GM12874 (cell line): ENCODE measurements at regions not wholly inside any gene's neighbourhood (a gene's known extent, or its start where the extent isn't known, plus 50 kb on each side); places are given as distances from the start of the nearest gene placed in this dataset.

ENCODE experiments used
- CTCF ChIP-seq: IDR thresholded peaks from 2 replicates; pipeline ENCODE4 v1.5.1; 2011; ENCODE audit warnings: low read depth, mild to moderate bottlenecking, control low read depth, low read length, moderate library complexity; ENCODE audit not compliant: insufficient read depth

GRCh38 chr12:17642340-17642650 lies 447.7 kb downstream of the RERGL start:
- no peak for TF ChIP-seq CTCF

DNA sequence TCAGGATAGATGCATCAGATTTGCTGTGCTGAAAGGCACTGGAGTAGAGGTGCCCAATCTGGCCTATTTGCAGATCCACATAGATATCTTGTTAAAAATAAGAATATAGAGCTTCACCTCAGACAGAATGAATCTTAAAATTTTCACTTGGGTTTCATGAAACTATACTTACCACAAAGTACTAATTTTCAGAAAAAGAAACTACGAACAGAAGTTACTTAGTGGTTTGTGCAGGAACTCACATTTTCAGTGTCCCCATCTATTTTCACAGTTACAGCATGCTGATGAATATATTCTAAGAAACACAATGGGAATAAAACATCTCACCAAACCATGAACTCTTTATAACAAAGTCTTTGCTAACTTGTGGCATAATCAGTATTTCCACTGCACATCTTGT lies 449.4 kb downstream of the RERGL start:
- no peak for TF ChIP-seq CTCF

- no peak for TF ChIP-seq CTCF
Observed at GRCh38 chr12:17618831-17619230, 471.2 kb downstream of the RERGL start.

- no peak for TF ChIP-seq CTCF
Observed at GRCh38 chr12:17609701-17610100, 480.3 kb downstream of the RERGL start.

GRCh38 chr12:17609153-17609552 lies 480.8 kb downstream of the RERGL start:
- TF ChIP-seq CTCF: no peak

- no peak for TF ChIP-seq CTCF
Observed at GRCh38 chr12:17595111-17595510, 494.9 kb downstream of the RERGL start.

DNA sequence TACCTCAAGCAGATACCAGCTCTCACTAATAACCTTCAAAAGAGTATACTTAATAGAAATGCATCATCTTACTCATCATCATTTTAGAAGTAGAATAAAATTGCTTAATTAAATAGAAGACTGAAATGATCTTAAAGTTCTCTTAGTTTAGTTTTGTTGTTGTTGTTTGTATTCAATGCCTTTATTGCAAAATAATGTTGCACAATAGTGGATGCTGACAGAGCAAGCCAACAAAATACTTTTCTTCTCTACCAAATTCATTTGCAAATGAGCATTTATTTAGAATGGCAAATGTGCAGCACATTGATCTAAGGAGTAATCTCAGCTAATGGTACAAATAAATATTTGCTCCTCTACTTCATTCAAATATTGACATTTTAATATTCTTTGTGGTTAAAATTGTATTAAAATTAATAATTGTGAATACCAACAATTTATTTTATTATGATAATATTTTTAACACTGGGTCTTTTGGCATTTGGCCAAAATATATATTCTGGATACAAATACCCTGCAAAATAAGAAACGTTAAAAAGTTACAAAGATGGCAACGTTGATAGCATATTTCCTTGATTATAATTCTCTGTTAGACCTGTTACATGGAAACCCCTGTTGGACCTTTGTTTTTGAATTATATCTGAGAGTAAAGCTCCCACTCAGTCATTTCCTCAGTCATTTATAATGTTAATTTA lies 496.1 kb downstream of the RERGL start:
- TF ChIP-seq CTCF: no peak
